CD4-positive, alpha-beta memory T cell (primary cell): ENCODE measurements at regions not wholly inside any gene's neighbourhood (a gene's known extent, or its start where the extent isn't known, plus 50 kb on each side); places are given as distances from the start of the nearest gene placed in this dataset.

Experiments used
- CTCF ChIA-PET: fragments of 350-600 bp; sonication (Branson Sonifier 250); formaldehyde crosslinking; loops from one replicate; lab custom pipeline; 2021; ENCODE audit warnings: inconsistent platforms; ENCODE audit not compliant: partially characterized antibody; lab: Charles Lee
- POLR2A ChIA-PET: fragments of 350-600 bp; sonication (Branson Sonifier 250); formaldehyde crosslinking; loops from one replicate; lab custom pipeline; 2021; ENCODE audit not compliant: partially characterized antibody; lab: Charles Lee
- DNase-seq, 5 donors: peaks; one replicate each; pipeline versions ENCODE4 v3.0.0 to v3.0.0-alpha.2; 2020 to 2022; ENCODE audit warnings: mixed read lengths in 1 of 5
- H3K27ac ChIP-seq: one replicate; pipeline ENCODE4 v1.7.0; 2013; ENCODE audit warnings: low read depth, low read length
- H3K27me3 ChIP-seq: 2 replicates; pipeline ENCODE4 v1.7.0; 2013; ENCODE audit warnings: mild to moderate bottlenecking, low read length, moderate library complexity; ENCODE audit not compliant: insufficient read depth
- H3K36me3 ChIP-seq: 2 replicates; pipeline ENCODE4 v1.7.0; 2013; ENCODE audit warnings: mild to moderate bottlenecking, low read length, moderate library complexity; ENCODE audit not compliant: insufficient read depth
- H3K4me1 ChIP-seq: 2 replicates; pipeline ENCODE4 v1.7.0; 2013; ENCODE audit warnings: mild to moderate bottlenecking, low read length, moderate library complexity; ENCODE audit not compliant: insufficient read depth
- H3K4me3 ChIP-seq, 2 donors: one replicate each; pipeline ENCODE4 v1.7.0; 2013; ENCODE audit warnings: low read length in 2 of 2, mild to moderate bottlenecking in 1 of 2
- H3K9me3 ChIP-seq, 2 donors: one replicate each; pipeline ENCODE4 v1.7.0; 2013; ENCODE audit warnings: low read length in 2 of 2, control low read depth in 1 of 2; ENCODE audit not compliant: control insufficient read depth in 1 of 2
- H3K27ac Mint-ChIP-seq, 7 donors: one replicate each; pipeline ENCODE4 v1.8.0; 2020 to 2021; ENCODE audit warnings: mixed read lengths in 7 of 7, mild to moderate bottlenecking in 6 of 7, inconsistent platforms in 3 of 7, moderate library complexity in 3 of 7
- H3K27me3 Mint-ChIP-seq, 2 donors: one replicate each; pipeline ENCODE4 v1.8.0; 2020 to 2021; ENCODE audit warnings: mixed read lengths in 2 of 2
- H3K36me3 Mint-ChIP-seq, 2 donors: one replicate each; pipeline ENCODE4 v1.8.0; 2020 to 2021; ENCODE audit warnings: mixed read lengths in 2 of 2, inconsistent platforms in 1 of 2, mild to moderate bottlenecking in 1 of 2
- H3K4me1 Mint-ChIP-seq, 4 donors: one replicate each; pipeline ENCODE4 v1.8.0; 2020 to 2021; ENCODE audit warnings: mixed read lengths in 4 of 4, mild to moderate bottlenecking in 1 of 4
- H3K4me3 Mint-ChIP-seq, 8 donors: one replicate each; pipeline ENCODE4 v1.8.0; 2020 to 2021; ENCODE audit warnings: mixed read lengths in 8 of 8, mild to moderate bottlenecking in 7 of 8, moderate library complexity in 6 of 8, inconsistent platforms in 3 of 8
- H3K9me3 Mint-ChIP-seq, 8 donors: one replicate each; pipeline ENCODE4 v1.8.0; 2020 to 2021; ENCODE audit warnings: mixed read lengths in 8 of 8, mild to moderate bottlenecking in 5 of 8, inconsistent platforms in 3 of 8, moderate library complexity in 1 of 8
- intact Hi-C: fragments of 100-400 bp; cut with micrococcal nuclease; formaldehyde crosslinking; loops from one replicate; pipeline ENCODE4 v1.15.1; 2023

DNA sequence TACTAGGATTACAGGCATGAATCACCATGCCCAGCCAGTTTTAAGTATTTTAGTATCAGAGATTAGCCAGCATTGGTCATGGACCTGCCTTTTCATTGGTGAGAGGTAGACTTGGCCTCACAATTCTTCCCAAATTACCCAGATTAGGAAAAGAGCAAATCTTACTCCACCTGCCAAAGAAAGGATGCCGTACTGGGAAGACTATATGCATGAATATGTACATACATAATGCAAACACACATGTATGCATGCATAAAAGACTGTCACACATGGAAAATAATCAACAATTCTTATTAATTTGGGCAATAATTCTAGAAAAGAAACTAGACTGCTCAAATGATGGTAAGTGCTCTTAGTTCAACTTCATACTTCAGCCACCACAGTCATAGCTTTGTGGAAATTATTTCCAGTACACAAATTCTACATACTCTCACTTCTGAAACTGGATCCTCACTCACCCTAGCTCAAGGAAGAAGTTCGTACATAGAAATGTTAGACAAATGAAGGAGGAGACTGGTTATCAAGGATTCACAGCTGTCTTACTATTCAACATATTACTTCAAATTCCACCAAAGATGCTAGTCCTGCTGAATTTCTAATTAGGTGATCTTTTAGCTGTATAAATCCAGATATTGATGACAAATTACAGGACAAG lies 73.7 kb downstream of the MINAR2 start:
- no peak for DNase-seq
- Mint-ChIP-seq H3K36me3 (no peaks in the 10 kb centered on the region), H3K4me1 (no peaks in the 10 kb centered on the region), H3K9me3 (peaks cover 0 to 11% (median 1%) of the 10 kb centered on the region in 8 donors), H3K4me3 (no peak overlapping the region), H3K27me3 (peaks cover 9 to 10% of the 10 kb centered on the region in 2 donors), H3K27ac (no peak overlapping the region)
- H3K9me3 ChIP-seq: no peaks in the 10 kb centered on the region
- no peaks in the 10 kb centered on the region for H3K4me1 ChIP-seq
- H3K27ac ChIP-seq: no peak overlapping the region
- ChIA-PET POLR2A (no interaction called here), CTCF (no interaction called here)
- no peaks in the 10 kb centered on the region for H3K36me3 ChIP-seq
- H3K27me3 ChIP-seq: no peaks in the 10 kb centered on the region
- no peak overlapping the region for H3K4me3 ChIP-seq
- intact Hi-C loops: no loop called here

GRCh38 chr5:129830288-129830687 lies 74.0 kb upstream of the CHSY3 start:
- H3K27me3 Mint-ChIP-seq: peaks cover 4 to 7% of the 10 kb centered on the region in 2 donors
- Histone ChIP-seq H3K27ac (no peak overlapping the region), H3K27me3 (no peaks in the 10 kb centered on the region), H3K36me3 (no peaks in the 10 kb centered on the region), H3K4me1 (no peaks in the 10 kb centered on the region), H3K4me3 (no peak overlapping the region), H3K9me3 (no peaks in the 10 kb centered on the region)
- H3K4me3 Mint-ChIP-seq: no peak overlapping the region
- H3K9me3 Mint-ChIP-seq: peaks cover 0 to 2% (median 0%) of the 10 kb centered on the region in 8 donors
- no peaks in the 10 kb centered on the region for H3K4me1 Mint-ChIP-seq
- POLR2A ChIA-PET: no interaction called here
- no peaks in the 10 kb centered on the region for H3K36me3 Mint-ChIP-seq
- CTCF ChIA-PET: interaction anchor here (1.4 kb wide), 1 partner anchor 22 kb away, joined by 4 read pairs; no protein-coding TSS in a partner anchor
- no peak for DNase-seq
- intact Hi-C loops: no loop called here
- no peak overlapping the region for H3K27ac Mint-ChIP-seq

DNA sequence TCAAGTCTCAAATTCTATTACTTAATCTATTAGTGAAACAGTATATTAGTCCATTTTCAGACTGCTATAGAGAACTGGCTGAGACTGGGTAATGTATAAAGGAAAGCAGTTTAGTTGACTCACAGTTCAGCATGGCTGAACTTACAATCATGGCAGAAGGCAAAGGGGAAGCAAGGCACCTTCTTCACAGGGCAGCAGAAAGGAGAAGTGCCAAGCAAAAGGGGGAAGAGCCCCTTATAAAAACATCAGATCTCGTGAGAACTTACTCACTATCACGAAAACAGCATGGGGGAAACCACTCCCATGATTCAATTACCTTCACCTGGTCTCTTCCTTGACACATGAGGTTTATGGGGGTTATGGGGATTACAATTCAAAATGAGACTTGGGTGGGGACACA lies 67.9 kb upstream of the CHSY3 start:
- H3K27ac Mint-ChIP-seq: no peak overlapping the region
- H3K4me3 Mint-ChIP-seq: no peak overlapping the region
- no peaks in the 10 kb centered on the region for H3K4me1 Mint-ChIP-seq
- Histone ChIP-seq H3K4me3 (no peak overlapping the region), H3K4me1 (no peaks in the 10 kb centered on the region), H3K36me3 (no peaks in the 10 kb centered on the region), H3K9me3 (no peaks in the 10 kb centered on the region), H3K27me3 (no peaks in the 10 kb centered on the region), H3K27ac (no peak overlapping the region)
- peaks cover 0 to 2% (median 0%) of the 10 kb centered on the region in 8 donors for H3K9me3 Mint-ChIP-seq
- peaks cover 6 to 8% of the 10 kb centered on the region in 2 donors for H3K27me3 Mint-ChIP-seq
- no peaks in the 10 kb centered on the region for H3K36me3 Mint-ChIP-seq
- intact Hi-C loops: no loop called here
- CTCF ChIA-PET: no interaction called here
- DNase-seq: no peak
- POLR2A ChIA-PET: no interaction called here

DNA sequence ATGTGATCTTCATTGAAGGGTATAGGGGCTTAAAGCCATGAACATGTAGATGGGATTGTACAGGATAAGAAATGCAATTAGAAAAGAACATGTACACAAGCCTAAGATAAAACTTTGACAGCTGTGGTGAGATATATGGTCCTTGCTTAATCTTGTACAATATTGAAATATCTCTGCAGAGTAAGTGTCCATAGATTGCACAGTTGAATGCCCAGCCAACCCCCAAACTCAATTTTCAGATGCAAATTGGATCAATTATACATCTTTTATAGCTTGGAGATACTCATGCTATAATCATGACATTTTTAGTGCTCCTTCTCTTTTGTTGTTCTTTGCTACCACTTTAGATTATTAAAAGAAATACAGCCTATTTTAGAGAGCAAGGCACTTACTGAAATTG lies 59.5 kb upstream of the CHSY3 start:
- no peaks in the 10 kb centered on the region for H3K9me3 Mint-ChIP-seq
- DNase-seq: no peak
- ChIA-PET POLR2A (no interaction called here), CTCF (interaction anchor here (1.1 to 2.3 kb wide), 3 partner anchors 8 to 73 kb away, joined by 3 to 10 read pairs (median 9); no protein-coding TSS in a partner anchor)
- Histone ChIP-seq H3K27ac (no peak overlapping the region), H3K4me3 (no peak overlapping the region), H3K27me3 (no peaks in the 10 kb centered on the region), H3K9me3 (no peaks in the 10 kb centered on the region), H3K36me3 (no peaks in the 10 kb centered on the region), H3K4me1 (no peaks in the 10 kb centered on the region)
- H3K4me1 Mint-ChIP-seq: no peaks in the 10 kb centered on the region
- no peak overlapping the region for H3K27ac Mint-ChIP-seq
- H3K36me3 Mint-ChIP-seq: no peaks in the 10 kb centered on the region
- H3K27me3 Mint-ChIP-seq: peaks cover 0 to 10% of the 10 kb centered on the region in 2 donors
- intact Hi-C loops: no loop called here
- H3K4me3 Mint-ChIP-seq: no peak overlapping the region

DNA sequence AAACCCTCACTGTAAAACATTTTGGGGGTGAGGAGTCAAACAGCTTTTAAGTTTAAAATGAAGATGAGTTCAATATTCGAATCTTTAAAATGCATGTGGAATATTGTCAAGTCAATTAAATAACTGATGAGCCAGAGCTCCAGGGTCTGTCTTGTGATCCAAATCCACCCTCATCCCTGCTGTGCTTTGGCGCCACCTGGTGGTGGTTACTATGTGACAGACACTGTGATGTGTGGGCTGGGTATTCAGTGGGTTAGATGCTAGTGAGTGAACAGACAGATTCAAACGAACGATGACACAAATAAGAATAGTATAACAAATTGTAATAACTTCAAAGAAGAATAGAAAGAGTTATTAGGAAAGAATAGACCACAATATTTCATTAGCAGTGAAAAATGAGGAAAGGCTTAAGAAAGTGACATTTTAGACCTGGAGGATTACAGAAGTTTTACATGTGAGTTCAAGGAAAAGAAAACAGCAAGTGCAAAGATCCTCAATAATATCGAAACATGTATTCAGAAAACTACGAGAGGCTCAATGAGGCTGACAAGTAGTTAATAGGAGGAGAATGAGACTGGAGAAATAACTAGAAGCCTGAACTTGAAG lies 51.4 kb upstream of the CHSY3 start:
- Histone ChIP-seq H3K27ac (no peak overlapping the region), H3K9me3 (no peaks in the 10 kb centered on the region), H3K4me1 (no peaks in the 10 kb centered on the region), H3K4me3 (no peak overlapping the region), H3K27me3 (no peaks in the 10 kb centered on the region), H3K36me3 (no peaks in the 10 kb centered on the region)
- Mint-ChIP-seq H3K36me3 (no peaks in the 10 kb centered on the region), H3K4me1 (peaks cover 0 to 1% (median 0%) of the 10 kb centered on the region in 4 donors), H3K27me3 (peaks cover under 1 to 3% of the 10 kb centered on the region in 2 donors), H3K4me3 (no peak overlapping the region), H3K9me3 (no peaks in the 10 kb centered on the region), H3K27ac (no peak overlapping the region)
- intact Hi-C loops: loop anchor here (1.0 kb wide), 2 partner anchors 82 to 948 kb away; no protein-coding TSS in a partner anchor
- CTCF ChIA-PET: interaction anchor here (0.6 to 2.8 kb wide), 12 partner anchors 9 to 1574 kb away, joined by 3 to 14 read pairs (median 4); no protein-coding TSS in a partner anchor
- peak; percentile 34 to 45 (median 43) for DNase-seq
- POLR2A ChIA-PET: no interaction called here

- Mint-ChIP-seq H3K27ac (no peak overlapping the region), H3K4me3 (no peak overlapping the region), H3K36me3 (no peaks in the 10 kb centered on the region), H3K27me3 (peaks cover 0 to 3% of the 10 kb centered on the region in 2 donors), H3K4me1 (peaks cover 0 to 1% (median 0%) of the 10 kb centered on the region in 4 donors), H3K9me3 (no peaks in the 10 kb centered on the region)
- CTCF ChIA-PET: interaction anchor here (0.6 to 2.9 kb wide), 9 partner anchors 9 to 947 kb away, joined by 4 to 14 read pairs (median 5); no protein-coding TSS in a partner anchor
- POLR2A ChIA-PET: no interaction called here
- no peak for DNase-seq
- intact Hi-C loops: no loop called here
- Histone ChIP-seq H3K36me3 (no peaks in the 10 kb centered on the region), H3K9me3 (no peaks in the 10 kb centered on the region), H3K27ac (no peak overlapping the region), H3K4me1 (no peaks in the 10 kb centered on the region), H3K27me3 (no peaks in the 10 kb centered on the region), H3K4me3 (no peak overlapping the region)
Measured at GRCh38 chr5:129853588-129853987, 50.7 kb upstream of the CHSY3 start.
